Mesenchymal stem cell (in vitro differentiated cells and primary cell): ENCODE measurements at regions not wholly inside any gene's neighbourhood (a gene's known extent, or its start where the extent isn't known, plus 50 kb on each side); places are given as distances from the start of the nearest gene placed in this dataset.

ENCODE experiments used
- DNase-seq: peaks from one replicate; pipeline ENCODE4 v3.0.0-alpha.2; 2013
- H2AFZ ChIP-seq: one replicate; pipeline ENCODE4 v1.6.1; 2013; ENCODE audit warnings: low read depth, mild to moderate bottlenecking, control low read depth, inconsistent platforms, low read length, moderate library complexity
- H2AK5ac ChIP-seq: 2 replicates; pipeline ENCODE4 v1.6.1; 2013; ENCODE audit warnings: low read length, moderate library complexity, mild to moderate bottlenecking, inconsistent platforms; ENCODE audit not compliant: severe bottlenecking
- H2BK120ac ChIP-seq: one replicate; pipeline ENCODE4 v1.6.1; 2013; ENCODE audit warnings: low read depth, mild to moderate bottlenecking, inconsistent platforms, low read length, moderate library complexity
- H2BK12ac ChIP-seq, 2 experiments: one replicate each; pipeline ENCODE4 v1.6.1; 2013; ENCODE audit warnings: inconsistent platforms in 2 of 2, low read length in 2 of 2, mild to moderate bottlenecking in 2 of 2, moderate library complexity in 2 of 2, control low read depth in 1 of 2
- H2BK15ac ChIP-seq: one replicate; pipeline ENCODE4 v1.6.1; 2013; ENCODE audit warnings: mild to moderate bottlenecking, low read depth, inconsistent platforms; ENCODE audit not compliant: poor library complexity, severe bottlenecking
- H2BK5ac ChIP-seq: 2 replicates; pipeline ENCODE4 v1.6.1; 2013; ENCODE audit warnings: low read depth, mild to moderate bottlenecking, low read length, control low read depth, inconsistent platforms; ENCODE audit not compliant: poor library complexity, severe bottlenecking
- H3K14ac ChIP-seq, 2 experiments: one replicate each; pipeline ENCODE4 v1.6.1; 2013; ENCODE audit warnings: inconsistent platforms in 2 of 2, low read length in 2 of 2, control low read depth in 1 of 2, mild to moderate bottlenecking in 1 of 2, moderate library complexity in 1 of 2
- H3K18ac ChIP-seq, 2 experiments: one replicate each; pipeline ENCODE4 v1.6.1; 2013; ENCODE audit warnings: inconsistent platforms in 2 of 2, low read length in 2 of 2, control low read depth in 1 of 2, low read depth in 1 of 2, mild to moderate bottlenecking in 1 of 2
- H3K23ac ChIP-seq, 2 experiments: one replicate each; pipeline ENCODE4 v1.6.1; 2013; ENCODE audit warnings: inconsistent platforms in 2 of 2, low read length in 2 of 2, mild to moderate bottlenecking in 2 of 2, moderate library complexity in 2 of 2, control low read depth in 1 of 2
- H3K27ac ChIP-seq: 2 replicates; pipeline ENCODE4 v1.5.1; 2013; ENCODE audit warnings: mild to moderate bottlenecking, moderate library complexity, low read length, control low read depth, inconsistent platforms; ENCODE audit not compliant: poor library complexity, severe bottlenecking
- H3K27me3 ChIP-seq, 2 experiments: 2 replicates each; pipeline versions ENCODE4 v1.6.1 to v1.7.0; 2013; ENCODE audit warnings: low read length in 2 of 2, mild to moderate bottlenecking in 2 of 2, moderate library complexity in 2 of 2, control low read depth in 1 of 2, inconsistent platforms in 1 of 2; ENCODE audit not compliant: control insufficient read depth in 1 of 2, insufficient read depth in 1 of 2
- H3K36me3 ChIP-seq, 2 experiments: 2 replicates each; pipeline versions ENCODE4 v1.6.1 to v1.7.0; 2013; ENCODE audit warnings: low read length in 2 of 2, control low read depth in 1 of 2, inconsistent platforms in 1 of 2, low read depth in 1 of 2, mild to moderate bottlenecking in 1 of 2; ENCODE audit not compliant: insufficient read depth in 2 of 2, control insufficient read depth in 1 of 2
- H3K4ac ChIP-seq, 2 experiments: one replicate each; pipeline ENCODE4 v1.6.1; 2013; ENCODE audit warnings: inconsistent platforms in 2 of 2, low read length in 2 of 2, mild to moderate bottlenecking in 2 of 2, moderate library complexity in 2 of 2, control low read depth in 1 of 2, low read depth in 1 of 2
- H3K4me1 ChIP-seq: 2 replicates; pipeline ENCODE4 v1.6.1; 2013; ENCODE audit warnings: low read depth, low read length, control low read depth; ENCODE audit not compliant: control insufficient read depth, insufficient read depth
- H3K4me2 ChIP-seq: 2 replicates; pipeline ENCODE4 v1.6.1; 2013; ENCODE audit warnings: low read length, mild to moderate bottlenecking, inconsistent platforms; ENCODE audit not compliant: poor library complexity, severe bottlenecking
- H3K4me3 ChIP-seq, 2 experiments: 2 replicates each; pipeline versions ENCODE4 v1.5.1 to v1.7.0; 2013; ENCODE audit warnings: low read length in 2 of 2, mild to moderate bottlenecking in 2 of 2, control low read depth in 1 of 2, low read depth in 1 of 2; ENCODE audit not compliant: insufficient read depth in 1 of 2
- H3K79me1 ChIP-seq: replicated peaks from 2 replicates; pipeline ENCODE4 v1.6.1; 2013; ENCODE audit warnings: mild to moderate bottlenecking, control low read depth, low read length, inconsistent platforms; ENCODE audit not compliant: poor library complexity, severe bottlenecking
- H3K9ac ChIP-seq: 2 replicates; pipeline ENCODE4 v1.7.0; 2013; ENCODE audit warnings: mild to moderate bottlenecking, low read length, moderate library complexity
- H3K9me3 ChIP-seq: 2 replicates; pipeline ENCODE4 v1.7.0; 2013; ENCODE audit warnings: mild to moderate bottlenecking, low read length; ENCODE audit not compliant: control insufficient read depth
- H4K8ac ChIP-seq: one replicate; pipeline ENCODE4 v1.6.1; 2013; ENCODE audit warnings: inconsistent platforms, mild to moderate bottlenecking, low read length, moderate library complexity
- H4K91ac ChIP-seq: one replicate; pipeline ENCODE4 v1.6.1; 2013; ENCODE audit warnings: mild to moderate bottlenecking, low read length, inconsistent platforms
- WGBS: methylation state at CpG from one replicate; pipeline ENCODE4 v1.1.7; 2013; ENCODE audit warnings: mixed read lengths; 5-methylcytosine and 5-hydroxymethylcytosine counted together

DNA sequence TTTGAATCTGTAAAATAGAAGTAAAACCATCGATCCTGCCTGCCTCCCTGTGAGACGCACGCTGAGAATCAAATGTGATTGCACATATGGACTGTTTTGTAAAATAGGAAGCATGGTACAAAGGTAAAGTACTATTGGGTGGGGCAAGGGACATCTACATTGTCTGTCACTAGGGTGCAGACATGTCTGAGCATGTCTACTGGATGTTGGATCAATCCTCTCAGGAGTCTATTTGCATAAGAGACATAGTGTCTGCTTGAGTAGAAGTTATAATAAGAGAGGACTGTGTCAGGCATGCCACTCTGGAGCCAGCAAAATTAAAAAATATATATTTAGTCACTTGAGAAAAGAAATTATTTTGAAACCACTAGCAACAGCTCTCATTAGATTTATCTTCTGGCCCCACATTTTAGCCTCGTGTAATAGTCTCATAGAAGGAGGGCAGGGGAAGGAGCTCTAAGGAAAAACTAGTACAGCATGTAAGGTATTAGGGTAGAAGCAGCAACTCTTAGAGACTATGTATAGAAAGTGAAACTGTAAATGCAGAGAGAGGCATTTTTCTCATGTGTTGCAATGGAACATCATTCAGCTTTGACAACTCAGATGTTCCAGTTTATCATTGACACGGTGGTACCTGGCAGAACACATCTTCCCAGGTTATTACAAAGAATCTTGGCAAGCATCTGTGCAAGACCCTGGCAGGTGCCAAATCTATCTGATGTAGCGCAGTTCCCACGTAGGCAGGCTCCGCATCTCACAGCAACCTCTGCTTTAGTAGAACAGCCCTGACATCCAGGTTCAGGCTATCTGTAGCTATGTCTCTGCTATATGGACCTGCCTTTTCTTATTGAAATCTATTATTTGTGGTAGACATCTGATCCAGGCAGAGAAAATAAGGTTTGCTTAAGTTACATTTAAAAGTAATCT, 85.2 kb upstream of the CHL1 start:
- H2AFZ ChIP-seq = no peak overlapping the region
- 82% methylated on average over 8 of the region's 8 CpGs for WGBS
- H3K4ac ChIP-seq = no peak overlapping the region
- H4K8ac ChIP-seq = no peak overlapping the region
- no peaks in the 10 kb centered on the region for H3K79me1 ChIP-seq
- H4K91ac ChIP-seq = no peak overlapping the region
- H3K14ac ChIP-seq = no peak overlapping the region
- no peaks in the 10 kb centered on the region for H3K4me1 ChIP-seq
- H3K36me3 ChIP-seq = no peaks in the 10 kb centered on the region
- H3K27ac ChIP-seq = no peak overlapping the region
- no peak overlapping the region for H3K18ac ChIP-seq
- H3K9ac ChIP-seq = no peak overlapping the region
- no peaks in the 10 kb centered on the region for H3K9me3 ChIP-seq
- no peak overlapping the region for H2BK12ac ChIP-seq
- H2BK5ac ChIP-seq = no peak overlapping the region
- H2BK15ac ChIP-seq = no peak overlapping the region
- H3K27me3 ChIP-seq = no peaks in the 10 kb centered on the region
- no peak overlapping the region for H2AK5ac ChIP-seq
- no peak overlapping the region for H3K23ac ChIP-seq
- H3K4me3 ChIP-seq = no peak overlapping the region
- no peak overlapping the region for H2BK120ac ChIP-seq
- no peak overlapping the region for H3K4me2 ChIP-seq
- DNase-seq = no peak

DNA sequence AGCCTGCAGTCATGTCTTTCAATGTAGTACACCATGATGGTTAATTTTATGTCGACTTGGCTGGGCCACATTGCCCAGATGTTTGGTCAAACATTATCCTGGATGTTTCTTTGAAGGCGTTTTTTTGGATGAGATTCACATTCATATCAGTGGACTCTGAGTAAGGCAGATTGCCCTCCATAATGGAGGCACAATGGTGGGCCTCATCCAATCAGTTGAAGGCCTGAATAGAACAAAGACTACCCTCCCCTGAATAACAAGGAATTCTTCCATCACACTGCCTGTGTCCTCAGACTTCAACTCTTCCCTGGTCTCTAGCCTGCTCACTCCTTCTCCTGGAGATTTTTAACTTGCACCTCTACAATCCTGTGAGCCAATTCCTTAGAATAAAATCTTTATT, 83.8 kb upstream of the CHL1 start:
- Histone ChIP-seq H2BK12ac (no peak overlapping the region), H3K9me3 (no peaks in the 10 kb centered on the region), H3K18ac (no peak overlapping the region), H3K36me3 (no peaks in the 10 kb centered on the region), H3K4me1 (no peaks in the 10 kb centered on the region), H3K79me1 (no peaks in the 10 kb centered on the region), H4K8ac (no peak overlapping the region), H2BK5ac (no peak overlapping the region), H4K91ac (no peak overlapping the region), H3K4me3 (no peak overlapping the region), H3K27ac (no peak overlapping the region), H3K27me3 (no peaks in the 10 kb centered on the region), H2BK120ac (no peak overlapping the region), H3K14ac (no peak overlapping the region), H2AFZ (no peak overlapping the region), H3K4me2 (no peak overlapping the region), H3K4ac (no peak overlapping the region), H3K9ac (no peak overlapping the region), H3K23ac (no peak overlapping the region), H2AK5ac (no peak overlapping the region), H2BK15ac (no peak overlapping the region)
- DNase-seq = no peak
- WGBS = 17% methylated on average over 2 of the region's 2 CpGs

GRCh38 chr3:118666-119065, 77.9 kb upstream of the CHL1 start:
- Histone ChIP-seq H3K9ac (no peak overlapping the region), H3K4ac (no peak overlapping the region), H3K4me2 (no peak overlapping the region), H3K27me3 (no peaks in the 10 kb centered on the region), H3K36me3 (no peaks in the 10 kb centered on the region), H2BK12ac (no peak overlapping the region), H2BK5ac (no peak overlapping the region), H3K4me1 (no peaks in the 10 kb centered on the region), H3K27ac (no peak overlapping the region), H3K4me3 (no peak overlapping the region), H3K14ac (no peak overlapping the region), H2AK5ac (no peak overlapping the region), H3K79me1 (no peaks in the 10 kb centered on the region), H4K8ac (no peak overlapping the region), H2BK120ac (no peak overlapping the region), H2BK15ac (no peak overlapping the region), H3K9me3 (no peaks in the 10 kb centered on the region), H4K91ac (no peak overlapping the region), H2AFZ (no peak overlapping the region), H3K23ac (no peak overlapping the region), H3K18ac (no peak overlapping the region)
- DNase-seq = no peak
- WGBS = 39% methylated on average over 1 of the region's 1 CpG

DNA sequence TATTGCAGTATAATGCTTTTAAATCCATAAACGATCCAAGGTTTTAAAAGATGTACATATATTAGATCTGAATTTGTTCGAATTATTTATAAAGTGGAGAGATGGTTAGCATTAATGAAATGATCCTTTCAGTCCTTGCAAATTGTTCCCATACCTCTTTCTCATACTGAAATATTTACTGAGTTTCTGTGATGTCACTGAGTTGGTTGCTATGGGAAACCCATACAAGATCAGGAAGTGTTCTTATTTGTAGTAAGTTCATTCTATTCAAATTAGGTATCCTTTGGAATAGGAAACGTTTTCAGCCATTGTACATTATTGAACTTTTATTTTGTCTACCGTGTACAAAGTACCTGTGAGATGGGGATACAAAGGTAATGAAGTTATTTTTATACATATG, 73.2 kb upstream of the CHL1 start:
- Histone ChIP-seq H2AFZ (no peak overlapping the region), H3K4me3 (no peak overlapping the region), H3K18ac (no peak overlapping the region), H3K9me3 (no peaks in the 10 kb centered on the region), H3K4me1 (no peaks in the 10 kb centered on the region), H2BK12ac (no peak overlapping the region), H3K14ac (no peak overlapping the region), H2BK5ac (no peak overlapping the region), H3K27me3 (no peaks in the 10 kb centered on the region), H3K4me2 (no peak overlapping the region), H3K4ac (no peak overlapping the region), H2BK15ac (no peak overlapping the region), H3K79me1 (no peaks in the 10 kb centered on the region), H4K8ac (no peak overlapping the region), H3K9ac (no peak overlapping the region), H3K27ac (no peak overlapping the region), H2AK5ac (no peak overlapping the region), H3K23ac (no peak overlapping the region), H4K91ac (no peak overlapping the region), H3K36me3 (no peaks in the 10 kb centered on the region), H2BK120ac (no peak overlapping the region)
- no peak for DNase-seq
- WGBS = 0% methylated on average over 1 of the region's 4 CpGs
